ENCODE measurements at regions not wholly inside any gene's neighbourhood (a gene's known extent, or its start where the extent isn't known, plus 50 kb on each side); places are given as distances from the start of the nearest gene placed in this dataset.

- intact Hi-C loops (cut with DNase I), result no loop called here
- 94 to 95% methylated on average over 7 of the region's 7 CpGs for WGBS, 2 donors
- H3K9me3 ChIP-seq (ENCODE audit: control insufficient read depth, low read length), result peaks cover 5% of the 10 kb centered on the region
- DNase-seq, result no peak
- H3K27me3 ChIP-seq (ENCODE audit: control insufficient read depth in 1 of 2, insufficient read depth in 2 of 2, low read length in 1 of 2), result no peaks in the 10 kb centered on the region
- no peaks in the 10 kb centered on the region for H3K4me1 ChIP-seq (ENCODE audit: control insufficient read depth in 1 of 2, insufficient read depth in 2 of 2, low read length in 2 of 2)
- no peak for ATAC-seq (ENCODE audit: low FRiP score)
- H3K4me3 ChIP-seq (ENCODE audit: low read length in 2 of 2), result no peak overlapping the region
- H3K27ac ChIP-seq (ENCODE audit: low read depth in 1 of 2, low read length in 2 of 2), result no peak overlapping the region
- H3K36me3 ChIP-seq (ENCODE audit: control insufficient read depth in 1 of 2, insufficient read depth in 2 of 2, low read length in 1 of 2), result no peaks in the 10 kb centered on the region
Measured at GRCh38 chr16:65667011-65667578, 545.2 kb upstream of the CDH11 start.

GRCh38 chr16:65666132-65666941 lies 544.5 kb upstream of the CDH11 start:
- no peaks in the 10 kb centered on the region for H3K4me1 ChIP-seq (ENCODE audit: control insufficient read depth in 1 of 2, insufficient read depth in 2 of 2, low read length in 2 of 2)
- no peaks in the 10 kb centered on the region for H3K27me3 ChIP-seq (ENCODE audit: control insufficient read depth in 1 of 2, insufficient read depth in 2 of 2, low read length in 1 of 2)
- DNase-seq (no peak), ATAC-seq (ENCODE audit: low FRiP score) (no peak)
- no peak overlapping the region for H3K4me3 ChIP-seq (ENCODE audit: low read length in 2 of 2)
- intact Hi-C loops (cut with DNase I), result no loop called here
- H3K36me3 ChIP-seq (ENCODE audit: control insufficient read depth in 1 of 2, insufficient read depth in 2 of 2, low read length in 1 of 2), result no peaks in the 10 kb centered on the region
- 87 to 96% methylated on average over 11 of the region's 11 CpGs for WGBS, 2 donors
- H3K27ac ChIP-seq (ENCODE audit: low read depth in 1 of 2, low read length in 2 of 2), result no peak overlapping the region
- H3K9me3 ChIP-seq (ENCODE audit: control insufficient read depth, low read length), result peaks cover 1% of the 10 kb centered on the region

- intact Hi-C loops (cut with DNase I), result no loop called here
Measured at GRCh38 chr16:65665586-65665985, 543.7 kb upstream of the CDH11 start.

GRCh38 chr16:65663774-65664173 lies 541.9 kb upstream of the CDH11 start:
- DNase-seq, result no peak
- ATAC-seq (ENCODE audit: low FRiP score), result no peak
- Histone ChIP-seq H3K27ac (ENCODE audit: low read depth in 1 of 2, low read length in 2 of 2) (no peak overlapping the region), H3K36me3 (ENCODE audit: control insufficient read depth in 1 of 2, insufficient read depth in 2 of 2, low read length in 1 of 2) (no peaks in the 10 kb centered on the region), H3K27me3 (ENCODE audit: control insufficient read depth in 1 of 2, insufficient read depth in 2 of 2, low read length in 1 of 2) (no peaks in the 10 kb centered on the region), H3K9me3 (ENCODE audit: control insufficient read depth, low read length) (no peaks in the 10 kb centered on the region), H3K4me1 (ENCODE audit: control insufficient read depth in 1 of 2, insufficient read depth in 2 of 2, low read length in 2 of 2) (no peaks in the 10 kb centered on the region), H3K4me3 (ENCODE audit: low read length in 2 of 2) (no peak overlapping the region)
- intact Hi-C loops (cut with DNase I), result no loop called here
- 86 to 88% methylated on average over 3 of the region's 3 CpGs for WGBS, 2 donors

More at GRCh38 chr16:65665586-65665985, 543.7 kb upstream of the CDH11 start:
- DNase-seq, result no peak
- ATAC-seq (ENCODE audit: low FRiP score), result no peak
- Histone ChIP-seq H3K4me1 (ENCODE audit: control insufficient read depth in 1 of 2, insufficient read depth in 2 of 2, low read length in 2 of 2) (no peaks in the 10 kb centered on the region), H3K27me3 (ENCODE audit: control insufficient read depth in 1 of 2, insufficient read depth in 2 of 2, low read length in 1 of 2) (no peaks in the 10 kb centered on the region), H3K36me3 (ENCODE audit: control insufficient read depth in 1 of 2, insufficient read depth in 2 of 2, low read length in 1 of 2) (no peaks in the 10 kb centered on the region), H3K4me3 (ENCODE audit: low read length in 2 of 2) (no peak overlapping the region), H3K27ac (ENCODE audit: low read depth in 1 of 2, low read length in 2 of 2) (no peak overlapping the region), H3K9me3 (ENCODE audit: control insufficient read depth, low read length) (no peaks in the 10 kb centered on the region)
- WGBS, 2 donors, result 60 to 63% methylated on average over 3 of the region's 3 CpGs

GRCh38 chr16:65662256-65662655 lies 540.4 kb upstream of the CDH11 start:
- intact Hi-C loops (cut with DNase I), result no loop called here
- H3K27me3 ChIP-seq (ENCODE audit: control insufficient read depth in 1 of 2, insufficient read depth in 2 of 2, low read length in 1 of 2), result no peaks in the 10 kb centered on the region
- no peak for ATAC-seq (ENCODE audit: low FRiP score)
- no peak for DNase-seq
- no peak overlapping the region for H3K4me3 ChIP-seq (ENCODE audit: low read length in 2 of 2)
- no peak overlapping the region for H3K27ac ChIP-seq (ENCODE audit: low read depth in 1 of 2, low read length in 2 of 2)
- H3K4me1 ChIP-seq (ENCODE audit: control insufficient read depth in 1 of 2, insufficient read depth in 2 of 2, low read length in 2 of 2), result no peaks in the 10 kb centered on the region
- no peaks in the 10 kb centered on the region for H3K9me3 ChIP-seq (ENCODE audit: control insufficient read depth, low read length)
- no peaks in the 10 kb centered on the region for H3K36me3 ChIP-seq (ENCODE audit: control insufficient read depth in 1 of 2, insufficient read depth in 2 of 2, low read length in 1 of 2)
- WGBS, 2 donors, result 94% methylated on average over 4 of the region's 4 CpGs

- Histone ChIP-seq H3K4me1 (ENCODE audit: control insufficient read depth in 1 of 2, insufficient read depth in 2 of 2, low read length in 2 of 2) (no peaks in the 10 kb centered on the region), H3K27me3 (ENCODE audit: control insufficient read depth in 1 of 2, insufficient read depth in 2 of 2, low read length in 1 of 2) (no peaks in the 10 kb centered on the region), H3K36me3 (ENCODE audit: control insufficient read depth in 1 of 2, insufficient read depth in 2 of 2, low read length in 1 of 2) (no peaks in the 10 kb centered on the region), H3K27ac (ENCODE audit: low read depth in 1 of 2, low read length in 2 of 2) (no peak overlapping the region), H3K4me3 (ENCODE audit: low read length in 2 of 2) (no peak overlapping the region), H3K9me3 (ENCODE audit: control insufficient read depth, low read length) (no peaks in the 10 kb centered on the region)
- ATAC-seq (ENCODE audit: low FRiP score) (no peak), DNase-seq (no peak)
- intact Hi-C loops (cut with DNase I), result no loop called here
- 91 to 93% methylated on average over 5 of the region's 5 CpGs for WGBS, 2 donors
Measured at GRCh38 chr16:65661558-65661957, 539.7 kb upstream of the CDH11 start.

GRCh38 chr16:65660390-65660789 lies 538.5 kb upstream of the CDH11 start:
- no peaks in the 10 kb centered on the region for H3K4me1 ChIP-seq (ENCODE audit: control insufficient read depth in 1 of 2, insufficient read depth in 2 of 2, low read length in 2 of 2)
- DNase-seq, result no peak
- no peaks in the 10 kb centered on the region for H3K36me3 ChIP-seq (ENCODE audit: control insufficient read depth in 1 of 2, insufficient read depth in 2 of 2, low read length in 1 of 2)
- H3K9me3 ChIP-seq (ENCODE audit: control insufficient read depth, low read length), result no peaks in the 10 kb centered on the region
- no peak for ATAC-seq (ENCODE audit: low FRiP score)
- WGBS, 2 donors, result 90 to 95% methylated on average over 5 of the region's 5 CpGs
- H3K4me3 ChIP-seq (ENCODE audit: low read length in 2 of 2), result no peak overlapping the region
- intact Hi-C loops (cut with DNase I), result no loop called here
- H3K27ac ChIP-seq (ENCODE audit: low read depth in 1 of 2, low read length in 2 of 2), result no peak overlapping the region
- no peaks in the 10 kb centered on the region for H3K27me3 ChIP-seq (ENCODE audit: control insufficient read depth in 1 of 2, insufficient read depth in 2 of 2, low read length in 1 of 2)

- intact Hi-C loops (cut with DNase I), result no loop called here
- 95 to 99% methylated on average over 7 of the region's 7 CpGs for WGBS, 2 donors
- H3K4me3 ChIP-seq (ENCODE audit: low read length in 2 of 2), result no peak overlapping the region
- DNase-seq (no peak), ATAC-seq (ENCODE audit: low FRiP score) (no peak)
- no peaks in the 10 kb centered on the region for H3K9me3 ChIP-seq (ENCODE audit: control insufficient read depth, low read length)
- no peaks in the 10 kb centered on the region for H3K36me3 ChIP-seq (ENCODE audit: control insufficient read depth in 1 of 2, insufficient read depth in 2 of 2, low read length in 1 of 2)
- H3K27ac ChIP-seq (ENCODE audit: low read depth in 1 of 2, low read length in 2 of 2), result no peak overlapping the region
- no peaks in the 10 kb centered on the region for H3K4me1 ChIP-seq (ENCODE audit: control insufficient read depth in 1 of 2, insufficient read depth in 2 of 2, low read length in 2 of 2)
- no peaks in the 10 kb centered on the region for H3K27me3 ChIP-seq (ENCODE audit: control insufficient read depth in 1 of 2, insufficient read depth in 2 of 2, low read length in 1 of 2)
Measured at GRCh38 chr16:65659758-65660157, 537.9 kb upstream of the CDH11 start.

GRCh38 chr16:65658787-65659220 lies 536.9 kb upstream of the CDH11 start:
- ATAC-seq (ENCODE audit: low FRiP score) (no peak), DNase-seq (no peak)
- Histone ChIP-seq H3K9me3 (ENCODE audit: control insufficient read depth, low read length) (no peaks in the 10 kb centered on the region), H3K4me1 (ENCODE audit: control insufficient read depth in 1 of 2, insufficient read depth in 2 of 2, low read length in 2 of 2) (no peaks in the 10 kb centered on the region), H3K27ac (ENCODE audit: low read depth in 1 of 2, low read length in 2 of 2) (no peak overlapping the region), H3K4me3 (ENCODE audit: low read length in 2 of 2) (no peak overlapping the region), H3K27me3 (ENCODE audit: control insufficient read depth in 1 of 2, insufficient read depth in 2 of 2, low read length in 1 of 2) (no peaks in the 10 kb centered on the region), H3K36me3 (ENCODE audit: control insufficient read depth in 1 of 2, insufficient read depth in 2 of 2, low read length in 1 of 2) (no peaks in the 10 kb centered on the region)
- intact Hi-C loops (cut with DNase I), result no loop called here
- 92% methylated on average over 2 of the region's 2 CpGs for WGBS, 2 donors
